Activated CD4-positive, alpha-beta T cell treated with anti-CD3 and anti-CD28 coated beads for 36 hours (primary cell): ENCODE measurements at regions not wholly inside any gene's neighbourhood (a gene's known extent, or its start where the extent isn't known, plus 50 kb on each side); places are given as distances from the start of the nearest gene placed in this dataset.
A peak's percentile ranks its signal among the peaks of the same experiment; 100 is the strongest.
"Not testable (repeated sequence)": the region's sequence is repeated elsewhere in the genome, so short reads cannot be mapped to it uniquely, and the experiment has no call there.

Experiments
- ATAC-seq: fragments of 200-7000 bp; cut with Tn5 transposase; one replicate; pipeline ENCODE4 v1.10.0; 2021; ENCODE audit warnings: mild to moderate bottlenecking, moderate library complexity
- CTCF ChIA-PET: fragments of 350-600 bp; sonication (Branson Sonifier 250); formaldehyde crosslinking; loops from one replicate; lab custom pipeline; 2021; ENCODE audit warnings: antibody characterized with exemption; lab: Charles Lee
- POLR2A ChIA-PET: fragments of 350-600 bp; sonication (Branson Sonifier 250); formaldehyde crosslinking; loops from one replicate; lab custom pipeline; 2021; ENCODE audit warnings: antibody characterized with exemption, inconsistent platforms; lab: Charles Lee
- DNase-seq: peaks from one replicate; pipeline ENCODE4 v3.0.0-alpha.2; 2020
- H3K27ac Mint-ChIP-seq: one replicate; pipeline ENCODE4 v1.8.0; 2021; ENCODE audit warnings: mixed read lengths
- H3K27me3 Mint-ChIP-seq: one replicate; pipeline ENCODE4 v1.8.0; 2021; ENCODE audit warnings: mixed read lengths
- H3K36me3 Mint-ChIP-seq: one replicate; pipeline ENCODE4 v1.8.0; 2021; ENCODE audit warnings: low read depth, mixed read lengths
- H3K4me1 Mint-ChIP-seq: one replicate; pipeline ENCODE4 v1.8.0; 2021; ENCODE audit warnings: mixed read lengths
- H3K4me3 Mint-ChIP-seq: one replicate; pipeline ENCODE4 v1.8.0; 2021; ENCODE audit warnings: mild to moderate bottlenecking, moderate library complexity, mixed read lengths
- H3K9me3 Mint-ChIP-seq: one replicate; pipeline ENCODE4 v1.8.0; 2021; ENCODE audit warnings: low read depth, mixed read lengths
- intact Hi-C, 2 experiments: fragments of 100-400 bp; cut with DNase I in 1 of 2; cut with micrococcal nuclease in 1 of 2; formaldehyde crosslinking; loops; one replicate each; pipeline versions ENCODE4 v1.14.2 to v1.15.1; 2022 to 2024; cut with DNase I, micrococcal nuclease

DNA sequence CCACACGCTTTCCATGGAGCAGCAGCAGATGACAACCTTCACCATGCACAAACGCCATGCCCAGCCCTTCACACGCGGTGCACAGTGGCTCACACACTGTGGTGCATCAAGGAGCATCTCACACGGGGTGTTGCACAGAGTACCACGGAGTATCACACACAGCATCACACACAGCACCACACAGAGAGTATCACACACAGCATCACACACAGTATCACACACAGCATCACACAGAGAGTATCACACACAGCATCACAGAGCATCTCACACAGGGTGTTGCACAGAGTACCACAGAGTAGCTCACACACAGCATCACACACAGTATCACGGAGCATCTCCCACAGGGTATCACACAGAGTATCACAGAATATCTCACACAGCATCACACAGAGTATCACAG lies 122.2 kb upstream of the RAB4A start:
- no peaks in the 10 kb centered on the region for H3K9me3 Mint-ChIP-seq
- no peaks in the 10 kb centered on the region for H3K36me3 Mint-ChIP-seq
- H3K4me3 Mint-ChIP-seq: no peak overlapping the region
- DNase-seq: no peak
- CTCF ChIA-PET: interaction anchor here (1.1 kb wide), 1 partner anchor 79 kb away, joined by 3 read pairs; no protein-coding TSS in a partner anchor
- intact Hi-C loops: no loop called here
- H3K27ac Mint-ChIP-seq: no peak overlapping the region
- POLR2A ChIA-PET: no interaction called here
- no peak for ATAC-seq
- peaks cover 3% of the 10 kb centered on the region for H3K4me1 Mint-ChIP-seq
- no peaks in the 10 kb centered on the region for H3K27me3 Mint-ChIP-seq

- no peak overlapping the region for H3K4me3 Mint-ChIP-seq
- intact Hi-C loops: no loop called here
- ATAC-seq: no peak
- H3K27me3 Mint-ChIP-seq: no peaks in the 10 kb centered on the region
- no peak for DNase-seq
- H3K9me3 Mint-ChIP-seq: no peaks in the 10 kb centered on the region
- no peak overlapping the region for H3K27ac Mint-ChIP-seq
- ChIA-PET POLR2A (no interaction called here), CTCF (interaction anchor here (1.1 kb wide), 1 partner anchor 79 kb away, joined by 3 read pairs; no protein-coding TSS in a partner anchor)
- peaks cover 7% of the 10 kb centered on the region for H3K4me1 Mint-ChIP-seq
- no peaks in the 10 kb centered on the region for H3K36me3 Mint-ChIP-seq
Measured at GRCh38 chr1:229149435-229149834, 121.5 kb upstream of the RAB4A start.

- intact Hi-C loops: no loop called here
- Mint-ChIP-seq H3K9me3 (no peaks in the 10 kb centered on the region), H3K4me1 (peaks cover 18% of the 10 kb centered on the region), H3K27me3 (no peaks in the 10 kb centered on the region), H3K4me3 (no peak overlapping the region), H3K36me3 (peaks cover 2% of the 10 kb centered on the region), H3K27ac (no peak overlapping the region)
- CTCF ChIA-PET: interaction anchor here (0.6 kb wide), 1 partner anchor 143 kb away, joined by 3 read pairs; no protein-coding TSS in a partner anchor
- ATAC-seq: no peak
- DNase-seq: no peak
- POLR2A ChIA-PET: no interaction called here
Measured at GRCh38 chr1:229150518-229150917, 120.4 kb upstream of the RAB4A start.

- H3K4me1 Mint-ChIP-seq: peaks cover 22% of the 10 kb centered on the region
- H3K27ac Mint-ChIP-seq, intact Hi-C loops, DNase-seq, ATAC-seq, POLR2A ChIA-PET, H3K36me3 Mint-ChIP-seq, H3K27me3 Mint-ChIP-seq, H3K4me3 Mint-ChIP-seq, H3K9me3 Mint-ChIP-seq: not testable (repeated sequence)
- CTCF ChIA-PET: interaction anchor here (0.8 kb wide), 1 partner anchor 9 kb away, joined by 3 read pairs; no protein-coding TSS in a partner anchor
Measured at GRCh38 chr1:229151412-229151811, 119.5 kb upstream of the RAB4A start.

GRCh38 chr1:229152311-229152710 lies 118.6 kb upstream of the RAB4A start:
- ChIA-PET CTCF (no interaction called here), POLR2A (no interaction called here)
- no peak for DNase-seq
- Mint-ChIP-seq H3K4me3 (no peak overlapping the region), H3K9me3 (no peaks in the 10 kb centered on the region), H3K27me3 (no peaks in the 10 kb centered on the region), H3K4me1 (peaks cover 22% of the 10 kb centered on the region), H3K36me3 (peaks cover 2% of the 10 kb centered on the region), H3K27ac (no peak overlapping the region)
- no peak for ATAC-seq
- intact Hi-C loops: no loop called here

- ChIA-PET POLR2A (no interaction called here), CTCF (interaction anchor here (0.6 kb wide), 1 partner anchor 250 kb away, joined by 3 read pairs; no protein-coding TSS in a partner anchor)
- peaks cover 22% of the 10 kb centered on the region for H3K4me1 Mint-ChIP-seq
- no peak overlapping the region for H3K4me3 Mint-ChIP-seq
- ATAC-seq (no peak), DNase-seq (no peak)
- H3K36me3 Mint-ChIP-seq: peaks cover 2% of the 10 kb centered on the region
- intact Hi-C loops: no loop called here
- no peaks in the 10 kb centered on the region for H3K27me3 Mint-ChIP-seq
- H3K27ac Mint-ChIP-seq: no peak overlapping the region
- H3K9me3 Mint-ChIP-seq: no peaks in the 10 kb centered on the region
Measured at GRCh38 chr1:229153955-229154548, 116.9 kb upstream of the RAB4A start.

GRCh38 chr1:229154811-229155210 lies 116.1 kb upstream of the RAB4A start:
- ChIA-PET CTCF (no interaction called here), POLR2A (no interaction called here)
- H3K27ac Mint-ChIP-seq: no peak overlapping the region
- intact Hi-C loops: loop anchor here in 1 of 2 experiments (5.0 kb wide), 1 partner anchor 52 kb away; no protein-coding TSS in a partner anchor
- no peaks in the 10 kb centered on the region for H3K27me3 Mint-ChIP-seq
- H3K4me3 Mint-ChIP-seq: no peak overlapping the region
- H3K4me1 Mint-ChIP-seq: peaks cover 22% of the 10 kb centered on the region
- H3K36me3 Mint-ChIP-seq: peaks cover 2% of the 10 kb centered on the region
- no peaks in the 10 kb centered on the region for H3K9me3 Mint-ChIP-seq
- no peak for DNase-seq
- ATAC-seq: no peak

GRCh38 chr1:229155472-229155871 lies 115.4 kb upstream of the RAB4A start:
- Mint-ChIP-seq H3K4me1 (peaks cover 22% of the 10 kb centered on the region), H3K27ac (peak overlapping the region; percentile 52), H3K9me3 (no peaks in the 10 kb centered on the region), H3K36me3 (peaks cover 2% of the 10 kb centered on the region), H3K27me3 (no peaks in the 10 kb centered on the region), H3K4me3 (peak overlapping the region; percentile 29)
- DNase-seq (peak; percentile 56), ATAC-seq (peak; percentile 82)
- ChIA-PET CTCF (interaction anchor here (1.4 kb wide), 1 partner anchor 9 kb away, joined by 3 read pairs; no protein-coding TSS in a partner anchor), POLR2A (no interaction called here)
- intact Hi-C loops: loop anchor here in 1 of 2 experiments (5.0 kb wide), 1 partner anchor 52 kb away; no protein-coding TSS in a partner anchor

GRCh38 chr1:229156872-229157271 lies 114.0 kb upstream of the RAB4A start:
- intact Hi-C loops: loop anchor here in 1 of 2 experiments (5.0 kb wide), 1 partner anchor 50 kb away; no protein-coding TSS in a partner anchor
- CTCF ChIA-PET: interaction anchor here (0.6 to 1.4 kb wide), 3 partner anchors 10 to 422 kb away, joined by 3 to 4 read pairs (median 3); no protein-coding TSS in a partner anchor
- no peak overlapping the region for H3K27ac Mint-ChIP-seq

DNA sequence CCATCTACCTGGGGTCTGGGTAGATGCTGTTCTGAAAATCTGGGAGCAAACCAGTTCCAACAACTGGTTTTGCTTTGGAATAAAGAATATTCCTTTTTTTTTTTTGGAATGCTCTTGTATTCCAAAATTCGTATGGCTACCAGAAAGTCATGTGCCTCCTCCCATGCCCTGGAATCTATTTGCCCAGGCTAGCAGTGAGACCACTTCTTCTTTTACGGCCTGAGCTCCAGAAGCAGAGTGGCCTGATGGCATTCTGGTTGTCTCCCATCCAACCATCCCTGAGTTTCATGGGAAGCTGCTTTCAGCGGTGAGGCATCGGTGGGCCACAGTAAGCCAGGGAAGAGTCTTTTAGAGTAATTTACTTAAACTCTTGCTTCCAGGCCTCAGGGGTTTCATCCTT lies 113.4 kb upstream of the RAB4A start:
- Mint-ChIP-seq H3K4me1 (peaks cover 22% of the 10 kb centered on the region), H3K9me3 (no peaks in the 10 kb centered on the region), H3K36me3 (peaks cover 2% of the 10 kb centered on the region), H3K27me3 (no peaks in the 10 kb centered on the region), H3K4me3 (no peak overlapping the region), H3K27ac (no peak overlapping the region)
- intact Hi-C loops: loop anchor here in 1 of 2 experiments (5.0 kb wide), 1 partner anchor 50 kb away; no protein-coding TSS in a partner anchor
- ChIA-PET CTCF (interaction anchor here (0.6 kb wide), 1 partner anchor 68 kb away, joined by 4 read pairs; no protein-coding TSS in a partner anchor), POLR2A (interaction anchor here (0.6 kb wide), 1 partner anchor 63 kb away, joined by 3 read pairs; no protein-coding TSS in a partner anchor)
- DNase-seq (no peak), ATAC-seq (no peak)

More at GRCh38 chr1:229156872-229157271, 114.0 kb upstream of the RAB4A start:
- H3K36me3 Mint-ChIP-seq: peaks cover 2% of the 10 kb centered on the region
- DNase-seq: no peak
- no peaks in the 10 kb centered on the region for H3K27me3 Mint-ChIP-seq
- H3K4me1 Mint-ChIP-seq: peaks cover 22% of the 10 kb centered on the region
- no peak overlapping the region for H3K4me3 Mint-ChIP-seq
- H3K9me3 Mint-ChIP-seq: no peaks in the 10 kb centered on the region
- ATAC-seq: no peak
- POLR2A ChIA-PET: no interaction called here

GRCh38 chr1:229158341-229158921 lies 112.5 kb upstream of the RAB4A start:
- H3K4me1 Mint-ChIP-seq: peaks cover 21% of the 10 kb centered on the region
- no peak overlapping the region for H3K27ac Mint-ChIP-seq
- CTCF ChIA-PET: no interaction called here

More at GRCh38 chr1:229158341-229158921, 112.5 kb upstream of the RAB4A start:
- Mint-ChIP-seq H3K4me3 (no peak overlapping the region), H3K27me3 (no peaks in the 10 kb centered on the region), H3K9me3 (no peaks in the 10 kb centered on the region), H3K36me3 (peaks cover 2% of the 10 kb centered on the region)
- POLR2A ChIA-PET: no interaction called here
- DNase-seq (no peak), ATAC-seq (no peak)
- intact Hi-C loops: loop anchor here in 1 of 2 experiments (5.0 kb wide), 1 partner anchor 49 kb away; no protein-coding TSS in a partner anchor
